Thymus (tissue), 11 donors: ENCODE measurements at regions not wholly inside any gene's neighbourhood (a gene's known extent, or its start where the extent isn't known, plus 50 kb on each side); places are given as distances from the start of the nearest gene placed in this dataset.

Experiments
- DNase-seq, 9 donors: peaks; one replicate each; pipeline ENCODE4 v3.0.0-alpha.2; 2013; ENCODE audit warnings: low spot score in 9 of 9, low read depth in 6 of 9, missing footprints in 1 of 9
- H3K27ac ChIP-seq, 2 donors: one replicate each; pipeline ENCODE4 v1.5.1; 2013; ENCODE audit warnings: control low read depth in 1 of 2, low read depth in 1 of 2, low read length in 1 of 2, mild to moderate bottlenecking in 1 of 2, moderate library complexity in 1 of 2
- H3K27me3 ChIP-seq, 2 donors: one replicate each; pipeline ENCODE4 v1.5.1; 2013; ENCODE audit warnings: low read length in 1 of 2; ENCODE audit not compliant: control insufficient read depth in 2 of 2, insufficient read depth in 1 of 2
- H3K36me3 ChIP-seq, 2 donors: one replicate each; pipeline ENCODE4 v1.5.1; 2013; ENCODE audit warnings: low read length in 1 of 2, mild to moderate bottlenecking in 1 of 2, moderate library complexity in 1 of 2; ENCODE audit not compliant: control insufficient read depth in 2 of 2, insufficient read depth in 2 of 2
- H3K4me1 ChIP-seq, 2 donors: one replicate each; pipeline ENCODE4 v1.5.1; 2013; ENCODE audit warnings: low read length in 2 of 2; ENCODE audit not compliant: control insufficient read depth in 2 of 2, insufficient read depth in 2 of 2
- H3K4me3 ChIP-seq, 2 donors: one replicate each; pipeline ENCODE4 v1.5.1; 2013; ENCODE audit warnings: low read length in 2 of 2, control low read depth in 1 of 2, mild to moderate bottlenecking in 1 of 2
- H3K9me3 ChIP-seq, 2 donors: one replicate each; pipeline ENCODE4 v1.5.1; 2013; ENCODE audit warnings: low read length in 1 of 2, mild to moderate bottlenecking in 1 of 2; ENCODE audit not compliant: control insufficient read depth in 2 of 2, insufficient read depth in 1 of 2
- WGBS: extraction: QIAGEN DNeasy Blood & Tissue Kit; methylation state at CpG from one replicate; pipeline ENCODE4 v1.1.7; 2013; 5-methylcytosine and 5-hydroxymethylcytosine counted together
- donor health status: healthy.

GRCh38 chr10:4623757-4624420 is 202.1 kb upstream of the AKR1E2 start:
- Histone ChIP-seq H3K9me3 (no peaks in the 10 kb centered on the region), H3K27me3 (no peaks in the 10 kb centered on the region), H3K36me3 (no peaks in the 10 kb centered on the region), H3K4me3 (no peak overlapping the region), H3K27ac (no peak overlapping the region), H3K4me1 (no peaks in the 10 kb centered on the region)
- WGBS = 95% methylated on average over 1 of the region's 1 CpG
- no peak for DNase-seq

- DNase-seq = no peak
- Histone ChIP-seq H3K9me3 (no peaks in the 10 kb centered on the region), H3K4me3 (no peak overlapping the region), H3K27ac (no peak overlapping the region), H3K36me3 (no peaks in the 10 kb centered on the region), H3K27me3 (no peaks in the 10 kb centered on the region), H3K4me1 (no peaks in the 10 kb centered on the region)
- WGBS = 89% methylated on average over 7 of the region's 7 CpGs
These were observed 202.8 kb upstream of the AKR1E2 start for GRCh38 chr10:4623200-4623599.

- Histone ChIP-seq H3K27ac (no peak overlapping the region), H3K9me3 (no peaks in the 10 kb centered on the region), H3K36me3 (no peaks in the 10 kb centered on the region), H3K4me3 (no peak overlapping the region), H3K4me1 (no peaks in the 10 kb centered on the region), H3K27me3 (no peaks in the 10 kb centered on the region)
- 95% methylated on average over 2 of the region's 2 CpGs for WGBS
- no peak for DNase-seq
These were observed 203.6 kb upstream of the AKR1E2 start for GRCh38 chr10:4622384-4622783.

GRCh38 chr10:4617589-4617988 is 208.4 kb upstream of the AKR1E2 start:
- H3K36me3 ChIP-seq = no peaks in the 10 kb centered on the region
- 96% methylated on average over 1 of the region's 1 CpG for WGBS
- no peak overlapping the region for H3K27ac ChIP-seq
- no peaks in the 10 kb centered on the region for H3K4me1 ChIP-seq
- no peak for DNase-seq
- H3K27me3 ChIP-seq = no peaks in the 10 kb centered on the region
- no peak overlapping the region for H3K4me3 ChIP-seq
- H3K9me3 ChIP-seq = no peaks in the 10 kb centered on the region

- Histone ChIP-seq H3K4me3 (no peak overlapping the region), H3K27me3 (no peaks in the 10 kb centered on the region), H3K27ac (no peak overlapping the region), H3K36me3 (no peaks in the 10 kb centered on the region), H3K9me3 (no peaks in the 10 kb centered on the region), H3K4me1 (no peaks in the 10 kb centered on the region)
- DNase-seq = no peak
- WGBS = 100% methylated on average over 1 of the region's 1 CpG
These were observed 211.0 kb upstream of the AKR1E2 start for GRCh38 chr10:4615042-4615441.

GRCh38 chr10:4609251-4609650 is 216.8 kb upstream of the AKR1E2 start:
- no peaks in the 10 kb centered on the region for H3K36me3 ChIP-seq
- H3K9me3 ChIP-seq = no peaks in the 10 kb centered on the region
- H3K4me1 ChIP-seq = no peaks in the 10 kb centered on the region
- no peak overlapping the region for H3K4me3 ChIP-seq
- WGBS = 85% methylated on average over 1 of the region's 1 CpG
- no peak for DNase-seq
- no peak overlapping the region for H3K27ac ChIP-seq
- H3K27me3 ChIP-seq = no peaks in the 10 kb centered on the region

GRCh38 chr10:4607681-4608080 is 218.3 kb upstream of the AKR1E2 start:
- no peaks in the 10 kb centered on the region for H3K4me1 ChIP-seq
- no peak overlapping the region for H3K27ac ChIP-seq
- H3K36me3 ChIP-seq = no peaks in the 10 kb centered on the region
- no peak for DNase-seq
- no peak overlapping the region for H3K4me3 ChIP-seq
- H3K27me3 ChIP-seq = no peaks in the 10 kb centered on the region
- no peaks in the 10 kb centered on the region for H3K9me3 ChIP-seq
- 96% methylated on average over 13 of the region's 13 CpGs for WGBS

- Histone ChIP-seq H3K36me3 (no peaks in the 10 kb centered on the region), H3K4me3 (no peak overlapping the region), H3K27ac (no peak overlapping the region), H3K9me3 (no peaks in the 10 kb centered on the region), H3K27me3 (no peaks in the 10 kb centered on the region), H3K4me1 (no peaks in the 10 kb centered on the region)
- no peak for DNase-seq
- WGBS = 97% methylated on average over 6 of the region's 6 CpGs
These were observed 219.0 kb upstream of the AKR1E2 start for GRCh38 chr10:4606856-4607636.

- Histone ChIP-seq H3K9me3 (no peaks in the 10 kb centered on the region), H3K36me3 (no peaks in the 10 kb centered on the region), H3K4me3 (no peak overlapping the region), H3K27ac (no peak overlapping the region), H3K27me3 (no peaks in the 10 kb centered on the region), H3K4me1 (no peaks in the 10 kb centered on the region)
- DNase-seq = no peak
- WGBS = 95% methylated on average over 7 of the region's 7 CpGs
These were observed 223.1 kb upstream of the AKR1E2 start for GRCh38 chr10:4602764-4603491.
